BE2C (cell line): ENCODE measurements at regions not wholly inside any gene's neighbourhood (a gene's known extent, or its start where the extent isn't known, plus 50 kb on each side); places are given as distances from the start of the nearest gene placed in this dataset.

Experiments
- DNase-seq: peaks from one replicate; pipeline ENCODE4 v3.0.0-alpha.2; 2020
- H3K27me3 ChIP-seq: fragments of 250-450 bp; sonication (Bioruptor Pico); 2 replicates; pipeline ENCODE4 v1.5.1; 2020; ENCODE audit warnings: mild to moderate bottlenecking
- H3K36me3 ChIP-seq: fragments of 250-450 bp; sonication (Bioruptor Pico); 2 replicates; pipeline ENCODE4 v1.5.1; 2020; ENCODE audit warnings: mild to moderate bottlenecking
- H3K4me1 ChIP-seq: fragments of 250-450 bp; sonication (Bioruptor Pico); 2 replicates; pipeline ENCODE4 v1.5.1; 2020
- H3K4me3 ChIP-seq: 2 replicates; pipeline ENCODE4 v1.5.1; 2011; ENCODE audit warnings: low read depth, low read length
- H3K9me3 ChIP-seq: fragments of 250-450 bp; sonication (Bioruptor Pico); 2 replicates; pipeline ENCODE4 v1.5.1; 2020
- TF ChIP-seq, protein P1 (sequence below): IDR thresholded peaks from 2 replicates; pipeline ENCODE4 v1.5.1; 2012; ENCODE audit warnings: mild to moderate bottlenecking, low read depth, low read length

DNA sequence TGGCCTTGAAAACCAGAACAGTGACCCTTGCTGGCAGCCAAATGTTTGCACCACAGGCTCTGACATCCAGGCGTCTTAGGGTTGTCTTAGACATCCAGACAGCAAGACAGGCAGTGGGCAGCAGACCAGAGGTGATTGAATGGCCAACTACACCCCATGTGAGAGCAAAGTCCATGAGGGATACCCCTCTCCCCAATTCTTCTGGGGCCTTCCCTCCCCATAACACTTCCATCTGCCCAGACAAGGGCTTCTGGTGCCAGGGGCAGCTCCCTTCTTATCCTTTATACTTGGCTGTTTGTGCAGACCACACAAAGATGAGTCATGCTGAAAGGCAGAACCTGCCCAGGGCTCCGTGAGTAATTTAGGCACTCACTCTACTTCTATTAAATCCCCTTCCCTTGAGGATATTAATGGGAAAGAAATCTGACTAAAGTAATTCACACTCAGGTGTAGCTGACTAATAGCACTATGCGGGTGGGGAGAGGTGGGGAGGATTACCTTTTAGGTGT, 257.9 kb downstream of the UACA start:
- Histone ChIP-seq H3K27me3 (no peaks in the 10 kb centered on the region), H3K9me3 (0 out of 2 replicates have a peak, but pooled peaks cover 11% of the 10 kb centered on the region), H3K4me3 (no peak overlapping the region), H3K4me1 (peaks cover 25% of the 10 kb centered on the region), H3K36me3 (no peaks in the 10 kb centered on the region)
- TF ChIP-seq, protein P1, sequence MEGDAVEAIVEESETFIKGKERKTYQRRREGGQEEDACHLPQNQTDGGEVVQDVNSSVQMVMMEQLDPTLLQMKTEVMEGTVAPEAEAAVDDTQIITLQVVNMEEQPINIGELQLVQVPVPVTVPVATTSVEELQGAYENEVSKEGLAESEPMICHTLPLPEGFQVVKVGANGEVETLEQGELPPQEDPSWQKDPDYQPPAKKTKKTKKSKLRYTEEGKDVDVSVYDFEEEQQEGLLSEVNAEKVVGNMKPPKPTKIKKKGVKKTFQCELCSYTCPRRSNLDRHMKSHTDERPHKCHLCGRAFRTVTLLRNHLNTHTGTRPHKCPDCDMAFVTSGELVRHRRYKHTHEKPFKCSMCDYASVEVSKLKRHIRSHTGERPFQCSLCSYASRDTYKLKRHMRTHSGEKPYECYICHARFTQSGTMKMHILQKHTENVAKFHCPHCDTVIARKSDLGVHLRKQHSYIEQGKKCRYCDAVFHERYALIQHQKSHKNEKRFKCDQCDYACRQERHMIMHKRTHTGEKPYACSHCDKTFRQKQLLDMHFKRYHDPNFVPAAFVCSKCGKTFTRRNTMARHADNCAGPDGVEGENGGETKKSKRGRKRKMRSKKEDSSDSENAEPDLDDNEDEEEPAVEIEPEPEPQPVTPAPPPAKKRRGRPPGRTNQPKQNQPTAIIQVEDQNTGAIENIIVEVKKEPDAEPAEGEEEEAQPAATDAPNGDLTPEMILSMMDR: no peak
- DNase-seq: peak; percentile 68

- Histone ChIP-seq H3K4me3 (no peak overlapping the region), H3K4me1 (peaks cover 25% of the 10 kb centered on the region), H3K9me3 (0 out of 2 replicates have a peak, but pooled peaks cover 11% of the 10 kb centered on the region), H3K27me3 (no peaks in the 10 kb centered on the region), H3K36me3 (no peaks in the 10 kb centered on the region)
- no peak for DNase-seq
- TF ChIP-seq, protein P1: 0 out of 2 replicates have a peak, but pooled peaks have one; percentile 8
Measured at GRCh38 chr15:70504988-70505387, 258.4 kb downstream of the UACA start.

DNA sequence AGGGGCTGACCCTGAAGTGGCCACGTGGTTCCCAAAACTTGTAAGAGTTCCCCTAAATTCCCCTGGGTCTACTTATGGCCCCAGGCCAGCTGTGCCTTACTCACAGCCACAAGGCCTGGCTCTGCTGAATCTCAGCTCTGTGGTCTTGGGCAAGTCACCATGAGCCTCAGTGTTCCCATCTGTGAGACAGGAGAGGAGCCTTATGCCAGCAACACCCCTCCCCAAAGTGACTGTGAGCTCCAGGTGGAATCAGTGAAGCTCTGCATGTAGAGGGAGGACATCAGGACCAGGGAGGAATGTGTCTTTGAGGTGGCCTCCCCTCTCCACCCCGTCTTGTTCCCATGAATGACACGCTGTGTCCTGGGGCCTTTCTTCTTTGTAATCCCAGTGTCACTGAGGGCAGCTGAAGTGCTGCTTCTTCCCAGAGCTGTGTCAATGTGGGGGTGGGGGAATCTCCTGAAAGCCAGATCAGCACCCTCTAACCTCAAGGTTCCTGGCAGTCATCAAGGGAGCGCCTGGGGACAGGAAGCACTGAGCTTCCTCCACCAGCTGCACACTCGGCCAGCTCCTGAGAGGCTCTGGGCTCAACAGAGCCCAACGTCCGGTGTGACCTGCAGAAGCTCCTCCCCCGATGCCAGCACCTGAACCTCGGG, 258.9 kb downstream of the UACA start:
- Histone ChIP-seq H3K4me3 (no peak overlapping the region), H3K4me1 (peaks cover 25% of the 10 kb centered on the region), H3K27me3 (no peaks in the 10 kb centered on the region), H3K9me3 (0 out of 2 replicates have a peak, but pooled peaks cover 5% of the 10 kb centered on the region), H3K36me3 (no peaks in the 10 kb centered on the region)
- TF ChIP-seq, protein P1: no peak
- peak; percentile 65 for DNase-seq

DNA sequence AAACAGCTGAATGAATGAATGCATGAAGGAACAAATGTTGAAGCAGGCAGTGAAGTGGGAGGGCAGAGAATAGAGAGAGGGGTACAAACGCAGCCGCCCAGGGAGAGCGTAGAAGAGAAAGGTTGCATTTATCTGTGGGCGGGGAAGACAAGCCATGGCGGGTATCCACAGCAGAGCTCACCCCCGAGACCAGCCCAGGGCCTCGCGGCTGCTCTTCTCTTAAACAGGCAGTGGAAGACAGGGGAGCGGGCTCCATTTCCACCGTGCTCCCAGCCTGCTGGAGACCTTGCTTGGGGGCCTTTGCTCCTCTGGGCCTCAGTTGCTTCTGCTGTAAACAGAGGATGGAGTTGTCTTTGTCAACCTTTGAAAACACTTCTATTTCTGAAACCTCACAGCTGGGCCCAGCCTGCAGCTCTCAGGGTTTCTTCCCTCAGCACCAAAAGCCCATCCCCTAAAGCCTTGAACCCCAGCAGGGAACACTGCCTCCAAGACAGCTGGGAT, 259.5 kb downstream of the UACA start:
- TF ChIP-seq, protein P1: no peak
- Histone ChIP-seq H3K9me3 (0 out of 2 replicates have a peak, but pooled peaks cover 4% of the 10 kb centered on the region), H3K27me3 (no peaks in the 10 kb centered on the region), H3K4me3 (no peak overlapping the region), H3K36me3 (no peaks in the 10 kb centered on the region), H3K4me1 (peaks cover 25% of the 10 kb centered on the region)
- no peak for DNase-seq

GRCh38 chr15:70503073-70503745, 260.1 kb downstream of the UACA start:
- TF ChIP-seq, protein P1: no peak
- Histone ChIP-seq H3K36me3 (no peaks in the 10 kb centered on the region), H3K27me3 (no peaks in the 10 kb centered on the region), H3K4me3 (no peak overlapping the region), H3K4me1 (peaks cover 25% of the 10 kb centered on the region), H3K9me3 (no peaks in the 10 kb centered on the region)
- no peak for DNase-seq

DNA sequence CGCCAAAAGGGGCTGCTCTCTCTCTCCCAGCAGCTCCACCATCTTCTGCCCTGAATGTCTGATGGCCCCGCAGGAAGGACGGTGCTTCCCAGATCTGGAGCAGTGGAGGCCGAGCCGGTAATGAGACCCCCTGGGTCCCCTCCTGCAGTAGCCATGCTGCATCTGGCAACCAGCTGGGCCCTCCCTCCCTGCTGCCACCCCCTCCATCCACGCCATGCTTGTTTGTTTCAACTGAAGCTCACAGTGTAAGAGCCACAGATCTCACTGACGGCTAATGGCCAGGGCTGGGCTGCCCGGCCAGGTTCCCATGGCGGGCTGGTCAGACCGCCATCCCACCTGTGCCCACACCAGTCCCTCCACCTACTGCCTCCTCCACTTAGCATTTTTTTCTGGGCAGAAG, 260.8 kb downstream of the UACA start:
- no peaks in the 10 kb centered on the region for H3K9me3 ChIP-seq
- TF ChIP-seq, protein P1: no peak
- peaks cover 25% of the 10 kb centered on the region for H3K4me1 ChIP-seq
- no peaks in the 10 kb centered on the region for H3K27me3 ChIP-seq
- H3K4me3 ChIP-seq: no peak overlapping the region
- H3K36me3 ChIP-seq: no peaks in the 10 kb centered on the region
- no peak for DNase-seq
